BE2C (cell line): ENCODE measurements at regions not wholly inside any gene's neighbourhood (a gene's known extent, or its start where the extent isn't known, plus 50 kb on each side); places are given as distances from the start of the nearest gene placed in this dataset.
"Not testable (repeated sequence)": the region's sequence is repeated elsewhere in the genome, so short reads cannot be mapped to it uniquely, and the experiment has no call there.

Experiments
- DNase-seq: peaks from one replicate; pipeline ENCODE4 v3.0.0-alpha.2; 2020
- H3K27me3 ChIP-seq: fragments of 250-450 bp; sonication (Bioruptor Pico); 2 replicates; pipeline ENCODE4 v1.5.1; 2020; ENCODE audit warnings: mild to moderate bottlenecking
- H3K36me3 ChIP-seq: fragments of 250-450 bp; sonication (Bioruptor Pico); 2 replicates; pipeline ENCODE4 v1.5.1; 2020; ENCODE audit warnings: mild to moderate bottlenecking
- H3K4me1 ChIP-seq: fragments of 250-450 bp; sonication (Bioruptor Pico); 2 replicates; pipeline ENCODE4 v1.5.1; 2020
- H3K4me3 ChIP-seq: 2 replicates; pipeline ENCODE4 v1.5.1; 2011; ENCODE audit warnings: low read depth, low read length
- H3K9me3 ChIP-seq: fragments of 250-450 bp; sonication (Bioruptor Pico); 2 replicates; pipeline ENCODE4 v1.5.1; 2020
- CTCF ChIP-seq: IDR thresholded peaks from 2 replicates; pipeline ENCODE4 v1.5.1; 2012; ENCODE audit warnings: mild to moderate bottlenecking, low read depth, low read length

- no peak overlapping the region for H3K4me3 ChIP-seq
- H3K36me3 ChIP-seq = no peaks in the 10 kb centered on the region
- no peaks in the 10 kb centered on the region for H3K9me3 ChIP-seq
- no peak for DNase-seq
- no peaks in the 10 kb centered on the region for H3K27me3 ChIP-seq
- TF ChIP-seq CTCF = no peak
- H3K4me1 ChIP-seq = no peaks in the 10 kb centered on the region
Observed at GRCh38 chr5:67636850-67637524, 440.4 kb upstream of the CD180 start.

DNA sequence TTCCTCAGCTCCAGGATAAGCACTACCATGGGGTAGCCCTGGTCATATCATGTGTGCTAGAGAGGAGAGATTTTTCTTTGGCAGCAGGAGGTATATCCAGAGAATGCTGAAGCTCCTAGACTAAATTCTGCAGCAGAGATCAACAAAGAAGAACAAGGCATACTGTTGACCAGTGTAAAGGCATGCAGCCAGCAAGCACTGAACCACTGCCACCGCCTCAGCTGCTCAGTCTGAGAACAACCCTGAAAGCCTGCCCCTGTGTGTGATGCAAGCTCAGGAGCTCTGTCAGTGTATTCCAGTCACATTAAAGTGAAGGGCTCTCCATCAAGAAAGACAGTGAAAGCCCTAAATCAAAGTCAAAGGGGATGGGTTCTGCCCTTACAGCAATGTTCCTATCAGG lies 439.5 kb upstream of the CD180 start:
- no peaks in the 10 kb centered on the region for H3K9me3 ChIP-seq
- DNase-seq = no peak
- no peaks in the 10 kb centered on the region for H3K27me3 ChIP-seq
- no peaks in the 10 kb centered on the region for H3K4me1 ChIP-seq
- TF ChIP-seq CTCF = no peak
- no peaks in the 10 kb centered on the region for H3K36me3 ChIP-seq
- no peak overlapping the region for H3K4me3 ChIP-seq

DNA sequence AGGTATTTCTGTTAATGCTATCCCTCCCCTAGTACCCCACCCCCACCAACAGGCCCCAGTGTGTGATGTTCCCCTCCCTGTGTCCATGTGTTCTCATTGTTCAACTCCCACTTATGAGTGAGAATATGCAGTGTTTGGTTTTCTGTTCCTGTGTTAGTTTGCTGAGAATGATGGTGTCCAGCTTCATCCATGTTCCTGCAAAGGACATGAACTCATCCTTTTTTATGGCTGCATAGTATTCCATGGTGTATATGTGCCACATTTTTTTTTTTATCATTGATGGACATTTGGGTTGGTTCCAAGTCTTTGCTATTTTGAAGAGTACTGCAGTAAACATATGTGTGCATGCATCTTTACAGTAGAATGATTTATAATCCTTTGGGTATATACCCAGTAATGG lies 430.5 kb upstream of the CD180 start:
- not testable (repeated sequence) for H3K27me3 ChIP-seq, DNase-seq, H3K36me3 ChIP-seq

GRCh38 chr5:67623078-67623477 lies 426.5 kb upstream of the CD180 start:
- Histone ChIP-seq H3K4me1 (peaks cover 12% of the 10 kb centered on the region), H3K27me3 (no peaks in the 10 kb centered on the region), H3K4me3 (no peak overlapping the region), H3K9me3 (no peaks in the 10 kb centered on the region), H3K36me3 (no peaks in the 10 kb centered on the region)
- no peak for DNase-seq
- TF ChIP-seq CTCF = no peak

More for the DNA sequence above, 430.5 kb upstream of the CD180 start:
- H3K4me3 ChIP-seq, H3K9me3 ChIP-seq, H3K4me1 ChIP-seq: not testable (repeated sequence)

DNA sequence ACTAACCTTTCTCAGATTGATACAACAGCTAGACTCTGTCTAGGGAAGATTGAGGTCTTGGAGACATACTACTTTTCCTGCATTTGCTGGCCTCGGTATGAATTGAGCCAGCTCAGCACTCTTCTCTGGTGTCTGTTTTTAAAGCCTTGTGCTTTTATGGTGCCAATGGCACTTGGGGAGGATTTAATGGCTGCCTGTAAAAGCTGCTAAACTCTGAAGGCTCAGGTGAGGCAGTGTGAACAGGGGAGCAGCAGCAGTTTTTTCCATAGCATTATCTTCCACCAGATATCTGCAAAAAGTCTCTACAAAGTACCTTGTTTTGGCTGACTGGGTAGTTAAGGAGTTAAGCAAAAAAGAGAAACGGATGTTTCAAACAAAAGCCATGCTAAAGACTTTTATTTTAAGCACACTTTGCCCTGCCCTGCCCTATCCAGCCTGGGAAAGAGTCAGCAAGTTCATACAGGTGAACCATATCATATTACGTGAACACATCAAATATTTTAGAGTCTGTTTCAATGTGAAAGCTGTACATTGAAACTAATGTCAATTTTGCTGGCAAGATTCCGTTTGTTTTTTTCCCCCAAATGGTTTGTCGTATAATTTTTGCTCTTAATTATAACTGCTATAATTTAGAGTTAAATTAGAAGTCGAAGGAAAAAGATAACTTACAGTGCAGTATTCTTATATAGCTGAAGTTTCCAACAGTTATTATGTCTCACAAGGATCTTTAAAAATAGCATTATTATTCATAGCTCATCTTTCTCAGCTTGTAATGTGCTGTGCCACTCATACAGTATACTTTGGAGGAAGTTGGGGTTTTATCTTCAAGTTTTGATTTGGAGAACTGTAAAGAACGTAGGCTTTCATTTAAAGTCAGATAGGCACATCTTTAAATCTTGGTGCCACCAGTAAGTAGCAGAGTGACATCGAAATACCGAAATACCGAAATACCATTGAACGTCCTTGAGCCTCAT lies 424.1 kb upstream of the CD180 start:
- TF ChIP-seq CTCF = no peak
- H3K4me3 ChIP-seq = no peak overlapping the region
- DNase-seq = no peak
- H3K9me3 ChIP-seq = no peaks in the 10 kb centered on the region
- peaks cover 12% of the 10 kb centered on the region for H3K4me1 ChIP-seq
- H3K27me3 ChIP-seq = no peaks in the 10 kb centered on the region
- no peaks in the 10 kb centered on the region for H3K36me3 ChIP-seq

DNA sequence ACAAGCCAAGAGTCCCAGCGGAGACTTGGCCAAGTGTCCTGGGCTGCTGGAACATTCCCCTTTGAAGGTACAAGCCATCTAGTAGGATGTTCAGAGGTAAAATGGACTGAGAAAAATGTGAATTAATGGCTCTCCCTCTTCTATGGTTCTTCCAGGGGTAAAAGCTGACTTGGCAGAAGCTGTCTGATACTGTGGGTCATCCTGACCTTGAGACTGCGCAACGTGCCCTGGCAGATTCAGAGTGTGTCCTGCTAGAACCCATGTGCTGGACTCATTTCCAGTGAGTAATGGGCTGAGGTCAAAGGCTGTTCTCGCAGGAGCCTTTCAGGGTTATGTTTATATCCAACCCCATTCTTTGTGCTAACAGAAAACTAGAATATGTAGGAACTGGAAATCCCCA lies 423.0 kb upstream of the CD180 start:
- H3K4me1 ChIP-seq = peaks cover 12% of the 10 kb centered on the region
- no peak for DNase-seq
- no peak overlapping the region for H3K4me3 ChIP-seq
- no peaks in the 10 kb centered on the region for H3K27me3 ChIP-seq
- H3K9me3 ChIP-seq = no peaks in the 10 kb centered on the region
- no peaks in the 10 kb centered on the region for H3K36me3 ChIP-seq
- no peak for TF ChIP-seq CTCF
